ENCODE measurements at regions not wholly inside any gene's neighbourhood (a gene's known extent, or its start where the extent isn't known, plus 50 kb on each side); places are given as distances from the start of the nearest gene placed in this dataset.

- no peak overlapping the region for H2AFZ ChIP-seq
- DNase-seq (ENCODE audit: low spot score): no peak
- no peak overlapping the region for H3K4me3 Mint-ChIP-seq
These were observed 127.8 kb upstream of the SMAD3 start for GRCh38 chr15:66937588-66937987.

More at GRCh38 chr15:66937588-66937987, 127.8 kb upstream of the SMAD3 start:
- H3K9me2 ChIP-seq (ENCODE audit: insufficient read depth): no peaks in the 10 kb centered on the region; the same call in 1 of the 2 replicates
- no peaks in the 10 kb centered on the region for H3K4me1 ChIP-seq (ENCODE audit: insufficient read depth)
- H3K27ac ChIP-seq (ENCODE audit: low read depth): no peak overlapping the region
- peaks cover 7% of the 10 kb centered on the region for H3K4me1 Mint-ChIP-seq
- H3K27me3 ChIP-seq (ENCODE audit: insufficient read depth): no peaks in the 10 kb centered on the region
- no peak for TF ChIP-seq STAT1 (IDR thresholded peaks at IDR 0.05; ENCODE audit: unreplicated experiment)
- no peak for TF ChIP-seq ZNF331 (CRISPR knock-in tag; IDR thresholded peaks at IDR 0.05; ENCODE audit: low read depth)
- no peak for TF ChIP-seq CTCF (conservative IDR thresholded peaks at IDR 0.05; ENCODE audit: low read depth in 2 of 2)
- no peak for TF ChIP-seq POLR2AphosphoS5 (IDR thresholded peaks at IDR 0.05; ENCODE audit: low read depth)
- TF ChIP-seq EZH2phosphoT487 (IDR thresholded peaks at IDR 0.05; ENCODE audit: unreplicated experiment): no peak
- TF ChIP-seq ZNF462 (CRISPR knock-in tag; IDR thresholded peaks at IDR 0.05): no peak
- TF ChIP-seq ETS1 (IDR thresholded peaks at IDR 0.05): no peak
- TF ChIP-seq CREB1 (CRISPR knock-in tag; IDR thresholded peaks at IDR 0.05; ENCODE audit: low read depth): no peak
- no peak for TF ChIP-seq EZH2 (IDR thresholded peaks at IDR 0.05; ENCODE audit: low read depth, unreplicated experiment)
- H3F3A ChIP-seq (replicated peaks; ENCODE audit: low read depth): no peaks in the 10 kb centered on the region; the same call in 1 of the 2 replicates
- no peaks in the 10 kb centered on the region for H3K79me2 ChIP-seq (replicated peaks; ENCODE audit: insufficient read depth)
- no peak overlapping the region for H3K4me2 ChIP-seq
- H3K4me3 ChIP-seq: no peak overlapping the region
- no peaks in the 10 kb centered on the region for H4K20me1 ChIP-seq (replicated peaks; ENCODE audit: insufficient read depth)
- H3K27ac Mint-ChIP-seq: no peak overlapping the region
- peaks cover 22% of the 10 kb centered on the region for H3K36me3 Mint-ChIP-seq (ENCODE audit: low read depth)
- H3K9me3 Mint-ChIP-seq: peaks cover 38% of the 10 kb centered on the region
- ATAC-seq: no peak
- H3K27me3 Mint-ChIP-seq (ENCODE audit: insufficient read depth, low read depth, poor library complexity): peaks cover 6% of the 10 kb centered on the region
- no peaks in the 10 kb centered on the region for H3K36me3 ChIP-seq (ENCODE audit: insufficient read depth)

All from GM23338 (cell line).